ENCODE measurements at regions not wholly inside any gene's neighbourhood (a gene's known extent, or its start where the extent isn't known, plus 50 kb on each side); places are given as distances from the start of the nearest gene placed in this dataset.

DNA sequence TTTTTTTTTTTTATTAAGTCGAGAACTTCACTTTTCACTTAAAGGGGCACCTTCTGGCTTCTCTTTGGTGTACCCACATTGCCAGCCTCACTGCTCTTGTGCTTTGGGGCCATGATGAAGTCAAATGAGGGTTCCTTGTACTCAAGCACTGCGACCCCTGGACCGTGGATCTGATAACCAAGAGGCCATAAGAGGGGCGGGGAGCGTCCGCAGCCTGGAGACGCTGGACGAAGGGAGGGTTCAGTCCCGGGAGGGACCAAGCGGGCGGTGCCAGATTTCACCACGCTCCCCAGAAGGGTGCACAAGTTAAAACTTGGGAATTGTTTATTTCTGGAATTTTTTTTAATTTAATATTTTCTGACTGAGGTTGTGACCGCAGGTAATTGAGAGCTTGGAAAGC is 53.3 kb upstream of the SOX1 start:
- TF ChIP-seq POLR2AphosphoS5 (IDR thresholded peaks at IDR 0.05) (no peak), EP300 (IDR thresholded peaks at IDR 0.05) (no peak), POLR2A (IDR thresholded peaks at IDR 0.05) (no peak), CTCF (IDR thresholded peaks at IDR 0.05) (no peak)
- no peaks in the 10 kb centered on the region for H3K36me3 ChIP-seq
- no peaks in the 10 kb centered on the region for H3K4me1 ChIP-seq
- H3K9me3 ChIP-seq: no peaks in the 10 kb centered on the region
- no peak for ATAC-seq
- no peak overlapping the region for H3K27ac ChIP-seq
- no peak overlapping the region for H3K4me3 ChIP-seq
- H3K27me3 ChIP-seq: peaks cover 22% of the 10 kb centered on the region
- WGBS, 2 donors (ENCODE audit: low coverage in 1 of 2): 82 to 91% methylated on average over 4 to 13 of the region's 13 CpGs

DNA sequence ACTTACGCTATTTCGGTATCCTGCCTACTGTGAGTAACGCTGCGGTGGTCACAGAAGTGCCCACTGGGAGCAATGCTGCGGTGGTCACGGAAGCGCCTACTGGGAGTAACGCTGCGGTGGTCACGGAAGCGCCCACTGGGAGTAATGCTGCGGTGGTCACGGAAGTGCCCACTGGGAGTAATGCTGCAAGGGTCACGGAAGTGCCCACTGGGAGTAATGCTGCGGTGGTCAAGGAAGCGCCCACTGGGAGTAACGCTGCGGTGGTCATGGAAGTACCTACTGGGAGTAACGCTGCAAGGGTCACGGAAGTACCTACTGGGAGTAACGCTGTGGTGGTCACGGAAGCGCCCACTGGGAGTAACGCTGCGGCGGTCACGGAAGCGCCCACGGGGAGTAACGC is 52.1 kb upstream of the SOX1 start:
- Histone ChIP-seq H3K9me3 (no peaks in the 10 kb centered on the region), H3K27me3 (peaks cover 22% of the 10 kb centered on the region), H3K27ac (no peak overlapping the region), H3K4me3 (no peak overlapping the region), H3K4me1 (no peaks in the 10 kb centered on the region), H3K36me3 (no peaks in the 10 kb centered on the region)
- no peak for ATAC-seq
- TF ChIP-seq EP300 (IDR thresholded peaks at IDR 0.05) (no peak), POLR2AphosphoS5 (IDR thresholded peaks at IDR 0.05) (no peak), CTCF (IDR thresholded peaks at IDR 0.05) (no peak), POLR2A (IDR thresholded peaks at IDR 0.05) (no peak)
- 49 to 62% methylated on average over 6 to 19 of the region's 30 CpGs for WGBS, 2 donors (ENCODE audit: low coverage in 1 of 2)

Data from gastroesophageal sphincter (tissue), 4 donors.